Spleen (tissue), 7 donors: ENCODE measurements at regions not wholly inside any gene's neighbourhood (a gene's known extent, or its start where the extent isn't known, plus 50 kb on each side); places are given as distances from the start of the nearest gene placed in this dataset.

Experiments
- POLR2A ChIP-seq, 3 donors: fragments of 450-650 bp; IDR thresholded peaks; one replicate each; pipeline ENCODE4 v1.5.1; 2017; ENCODE audit warnings: antibody characterized with exemption in 3 of 3, mild to moderate bottlenecking in 1 of 3
- POLR2AphosphoS5 ChIP-seq, 3 donors: sonication (generic); formaldehyde crosslinking; IDR thresholded peaks; one replicate each; pipeline ENCODE4 v1.5.1; 2017; ENCODE audit warnings: antibody characterized with exemption in 3 of 3
- TF ChIP-seq, protein P1 (sequence below), 11 experiments: fragments of 200-600 bp in 7 of 11; fragments of 450-650 bp in 4 of 11; sonication (generic) in 4 of 11; IDR thresholded peaks in 8 of 11; conservative IDR thresholded peaks in 3 of 11; 1 replicate in 7 of 11; 2 replicates in 4 of 11; pipeline versions ENCODE4 v1.4.0 to v1.8.0; 2016 to 2021; ENCODE audit warnings: antibody characterized with exemption in 11 of 11, inconsistent platforms in 4 of 11, mild to moderate bottlenecking in 1 of 11
- donor health status: DM: no; HTN: no; CAD: no; lungs with moderate emphysema.
- donor health status: DM: no; HTN: no; CAD: no.
- donor health status: DM: no; HTN: no; CAD: no.

DNA sequence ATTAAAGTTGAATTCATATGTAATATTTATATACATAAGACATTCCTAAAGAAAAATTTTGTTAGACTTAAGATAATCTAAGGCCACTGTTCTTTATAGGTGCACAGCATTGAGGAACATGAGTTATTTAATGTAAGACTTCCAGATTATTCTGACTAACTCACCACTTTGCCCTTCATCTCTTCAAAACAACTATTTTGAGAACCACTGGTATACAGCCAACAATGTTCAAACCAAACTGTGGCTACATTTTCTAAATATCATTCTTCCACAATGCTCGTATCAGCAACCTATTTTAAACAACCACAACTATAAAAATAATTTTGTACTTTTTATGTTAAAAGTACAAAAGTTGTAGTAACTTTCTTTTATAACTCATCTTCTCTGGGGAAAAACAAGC, 199.8 kb upstream of the ALCAM start:
- TF ChIP-seq, protein P1, sequence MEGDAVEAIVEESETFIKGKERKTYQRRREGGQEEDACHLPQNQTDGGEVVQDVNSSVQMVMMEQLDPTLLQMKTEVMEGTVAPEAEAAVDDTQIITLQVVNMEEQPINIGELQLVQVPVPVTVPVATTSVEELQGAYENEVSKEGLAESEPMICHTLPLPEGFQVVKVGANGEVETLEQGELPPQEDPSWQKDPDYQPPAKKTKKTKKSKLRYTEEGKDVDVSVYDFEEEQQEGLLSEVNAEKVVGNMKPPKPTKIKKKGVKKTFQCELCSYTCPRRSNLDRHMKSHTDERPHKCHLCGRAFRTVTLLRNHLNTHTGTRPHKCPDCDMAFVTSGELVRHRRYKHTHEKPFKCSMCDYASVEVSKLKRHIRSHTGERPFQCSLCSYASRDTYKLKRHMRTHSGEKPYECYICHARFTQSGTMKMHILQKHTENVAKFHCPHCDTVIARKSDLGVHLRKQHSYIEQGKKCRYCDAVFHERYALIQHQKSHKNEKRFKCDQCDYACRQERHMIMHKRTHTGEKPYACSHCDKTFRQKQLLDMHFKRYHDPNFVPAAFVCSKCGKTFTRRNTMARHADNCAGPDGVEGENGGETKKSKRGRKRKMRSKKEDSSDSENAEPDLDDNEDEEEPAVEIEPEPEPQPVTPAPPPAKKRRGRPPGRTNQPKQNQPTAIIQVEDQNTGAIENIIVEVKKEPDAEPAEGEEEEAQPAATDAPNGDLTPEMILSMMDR (IDR thresholded peaks at IDR 0.05 in 8 of 11, conservative IDR thresholded peaks at IDR 0.05 in 3 of 11): no peak
- no peak for TF ChIP-seq POLR2A (IDR thresholded peaks at IDR 0.05)
- no peak for TF ChIP-seq POLR2AphosphoS5 (IDR thresholded peaks at IDR 0.05)
